GM19328 (cell line): ENCODE measurements at regions not wholly inside any gene's neighbourhood (a gene's known extent, or its start where the extent isn't known, plus 50 kb on each side); places are given as distances from the start of the nearest gene placed in this dataset.

ENCODE experiments used
- ATAC-seq: cut with Tn5 transposase; IDR thresholded peaks from one replicate; pipeline ENCODE4 v1.9.1; 2021; ENCODE audit warnings: mild to moderate bottlenecking, moderate library complexity; ENCODE audit not compliant: unreplicated experiment

DNA sequence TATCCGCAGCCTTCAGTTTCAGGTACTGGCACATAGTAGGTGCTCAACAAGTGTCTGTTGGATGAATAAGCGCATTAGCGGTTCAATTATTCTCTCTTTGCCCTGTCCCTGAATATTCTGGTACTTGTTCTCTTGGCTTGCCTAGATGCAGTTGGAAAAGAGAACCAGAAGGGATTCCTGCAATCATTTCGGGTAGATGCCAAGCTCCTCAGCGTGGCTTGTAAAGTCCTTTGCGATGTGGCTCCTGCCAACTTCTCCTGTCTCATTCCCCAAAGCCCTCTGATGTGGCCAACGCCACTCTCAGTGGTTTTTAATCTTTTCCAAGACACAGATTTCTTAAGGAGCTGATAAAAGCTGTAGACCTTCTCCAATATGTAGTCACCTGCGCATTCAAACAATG, 230.3 kb downstream of the SUDS3 start:
- no peak for ATAC-seq

DNA sequence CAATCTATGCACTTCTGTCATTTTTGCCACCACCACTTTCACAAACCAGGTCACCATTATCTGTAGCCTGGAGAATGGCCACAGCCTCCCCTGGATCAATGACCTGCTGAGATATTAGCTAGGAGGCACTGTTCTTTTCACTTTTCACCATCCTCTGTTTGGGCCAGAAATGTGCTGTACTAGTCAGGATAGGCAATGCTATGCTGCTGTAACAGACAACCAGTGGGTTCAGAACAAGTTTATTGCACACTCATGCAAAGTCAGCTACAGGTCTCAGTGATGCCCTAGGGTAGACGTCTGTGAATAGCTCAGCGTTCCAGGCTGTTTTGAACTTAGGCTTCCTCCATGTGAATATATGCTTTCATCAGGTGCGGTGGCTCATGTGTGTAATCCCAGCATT, 231.5 kb downstream of the SUDS3 start:
- no peak for ATAC-seq

DNA sequence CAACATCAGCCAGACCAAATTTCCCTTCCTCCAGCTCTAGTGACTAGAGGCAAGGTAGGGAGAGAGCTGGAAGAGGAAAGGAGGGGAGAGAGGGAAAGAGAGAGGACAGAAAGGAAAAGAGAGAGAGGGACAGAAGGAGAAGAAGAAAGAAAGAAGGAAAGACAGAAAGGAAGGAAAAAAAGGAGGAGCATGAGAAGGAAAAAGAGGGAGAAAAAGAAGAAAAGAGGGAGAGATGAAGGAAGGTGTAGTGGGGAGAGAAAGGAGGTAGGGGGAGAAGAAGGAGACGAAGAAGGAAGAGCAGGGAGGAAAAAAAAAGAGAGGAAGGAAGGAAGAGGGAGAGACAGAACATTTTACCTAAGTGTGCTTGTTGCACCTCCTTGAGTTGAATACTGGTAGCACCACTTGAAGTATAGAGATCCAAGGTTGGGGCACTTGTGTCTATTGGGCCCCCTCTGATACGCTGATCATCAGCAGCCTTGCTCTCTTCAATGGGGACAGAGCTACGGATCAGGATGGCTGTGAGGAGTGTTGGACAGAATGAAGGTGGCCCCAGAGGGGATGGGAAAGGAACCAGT, 232.5 kb downstream of the SUDS3 start:
- no peak for ATAC-seq

DNA sequence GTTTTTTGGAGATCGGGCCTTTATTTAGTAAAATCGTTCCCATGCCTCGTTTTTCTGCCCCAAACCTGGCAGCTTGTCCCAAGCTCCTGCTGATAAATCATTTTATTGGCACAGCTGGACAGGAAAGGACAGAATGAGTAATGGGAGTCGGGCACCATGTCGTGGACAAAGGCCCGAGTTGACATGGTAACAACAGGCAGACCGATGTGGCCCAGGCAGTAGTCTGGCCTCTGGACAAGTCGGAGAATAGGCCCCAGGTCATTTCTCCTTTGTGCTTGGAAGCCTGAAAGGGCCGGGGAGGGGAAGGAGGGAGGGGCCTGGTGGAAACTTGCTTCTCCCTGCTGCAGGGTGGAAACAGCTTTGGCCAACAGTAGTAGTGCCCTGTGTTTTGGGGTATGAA, 234.9 kb downstream of the SUDS3 start:
- ATAC-seq, result no peak

- no peak for ATAC-seq
Observed at GRCh38 chr12:118611770-118612169, 235.4 kb downstream of the SUDS3 start.

DNA sequence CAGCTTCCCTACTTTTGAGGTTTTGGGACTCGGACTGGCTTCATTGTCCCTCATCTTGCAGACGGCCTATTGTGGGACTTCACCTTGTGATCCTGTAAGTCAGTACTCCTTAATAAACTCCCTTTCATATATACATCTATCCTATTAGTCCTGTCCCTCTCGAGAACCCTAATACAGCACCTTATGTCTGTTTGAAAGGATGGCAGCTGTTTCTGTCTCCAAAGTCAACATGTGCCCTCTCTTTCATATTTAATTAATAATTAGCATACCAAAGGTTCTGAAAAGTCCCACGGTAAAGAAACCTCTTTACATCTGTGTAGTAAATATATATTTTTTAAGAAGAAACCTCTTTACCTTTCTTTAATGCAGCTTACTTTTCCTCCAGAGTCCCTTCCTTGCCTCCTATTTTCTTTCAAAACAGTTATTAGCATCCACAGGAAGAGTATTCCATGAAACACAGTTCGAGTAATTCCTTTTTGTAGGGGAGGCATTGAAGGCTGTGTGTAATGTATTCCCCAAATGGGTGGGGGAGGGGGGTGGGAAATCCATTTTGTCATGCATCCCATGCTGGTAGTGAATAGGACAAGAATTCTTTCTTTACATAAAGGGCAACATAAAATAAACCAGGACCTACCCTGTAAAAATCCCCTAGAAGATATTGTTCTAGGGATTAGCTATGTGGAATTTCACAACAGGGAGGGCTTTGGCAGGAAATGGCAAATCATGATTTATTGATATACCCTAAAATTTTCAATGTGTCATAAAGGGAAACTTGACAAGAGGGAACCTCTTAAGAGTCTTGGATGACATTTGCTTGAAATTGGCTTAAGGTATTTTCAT, 241.5 kb downstream of the SUDS3 start:
- ATAC-seq, result no peak

GRCh38 chr12:118618695-118619094, 242.3 kb downstream of the SUDS3 start:
- ATAC-seq, result no peak

DNA sequence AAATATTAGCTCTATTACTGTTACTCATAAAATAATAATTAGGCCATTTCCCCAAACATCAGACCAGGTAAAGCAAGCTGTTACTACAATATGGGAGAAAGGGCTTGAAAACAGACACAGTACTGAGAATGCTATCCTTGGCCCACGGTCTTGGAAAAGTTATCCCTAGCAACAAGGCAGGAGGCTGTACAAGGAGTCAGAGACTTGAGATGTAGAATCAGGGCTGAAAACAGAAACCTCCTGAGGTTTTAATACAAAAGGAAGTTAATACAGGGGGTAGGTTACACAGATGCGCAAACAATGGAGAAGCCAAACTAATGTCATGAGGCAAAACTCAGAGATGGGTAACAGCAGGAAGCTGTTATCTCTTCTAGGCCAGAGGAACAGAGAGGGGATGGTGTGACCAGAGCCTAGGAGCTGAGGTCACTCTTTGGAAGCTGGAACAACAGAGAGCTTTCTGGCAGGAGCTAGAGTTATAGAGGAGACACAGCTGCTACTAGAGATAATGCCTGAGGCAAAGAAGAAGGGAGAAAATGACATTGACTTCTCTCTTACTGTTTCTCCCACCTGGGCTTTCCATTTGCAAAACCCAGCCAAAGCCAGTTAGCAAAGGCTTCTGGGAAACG, 248.8 kb downstream of the SUDS3 start:
- no peak for ATAC-seq

GRCh38 chr12:118633071-118633470, 256.7 kb downstream of the SUDS3 start:
- ATAC-seq, result no peak

DNA sequence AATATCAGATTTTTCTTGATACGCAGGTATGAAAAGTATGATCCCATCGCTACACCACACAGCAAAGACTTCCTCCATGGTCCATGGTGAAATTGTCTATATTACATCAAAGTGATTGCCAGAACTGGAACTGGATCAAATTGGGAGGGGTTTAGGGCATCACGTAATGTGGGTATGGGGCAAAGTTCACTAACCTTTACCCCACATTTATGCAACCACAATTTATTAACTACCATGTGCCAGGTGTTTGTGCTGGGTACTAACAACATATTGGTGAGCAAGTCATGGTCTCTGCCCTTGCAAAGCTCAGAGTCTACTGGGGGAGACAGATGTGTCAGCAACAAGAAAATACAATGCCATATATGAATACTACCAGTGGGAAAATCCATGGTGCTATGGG, 258.9 kb downstream of the SUDS3 start:
- ATAC-seq, result no peak

GRCh38 chr12:118637767-118638370, 261.5 kb downstream of the SUDS3 start:
- no peak for ATAC-seq

GRCh38 chr12:118641249-118641648, 264.9 kb downstream of the SUDS3 start:
- ATAC-seq, result no peak

- ATAC-seq, result no peak
Observed at GRCh38 chr12:118645219-118645618, 268.9 kb downstream of the SUDS3 start.

DNA sequence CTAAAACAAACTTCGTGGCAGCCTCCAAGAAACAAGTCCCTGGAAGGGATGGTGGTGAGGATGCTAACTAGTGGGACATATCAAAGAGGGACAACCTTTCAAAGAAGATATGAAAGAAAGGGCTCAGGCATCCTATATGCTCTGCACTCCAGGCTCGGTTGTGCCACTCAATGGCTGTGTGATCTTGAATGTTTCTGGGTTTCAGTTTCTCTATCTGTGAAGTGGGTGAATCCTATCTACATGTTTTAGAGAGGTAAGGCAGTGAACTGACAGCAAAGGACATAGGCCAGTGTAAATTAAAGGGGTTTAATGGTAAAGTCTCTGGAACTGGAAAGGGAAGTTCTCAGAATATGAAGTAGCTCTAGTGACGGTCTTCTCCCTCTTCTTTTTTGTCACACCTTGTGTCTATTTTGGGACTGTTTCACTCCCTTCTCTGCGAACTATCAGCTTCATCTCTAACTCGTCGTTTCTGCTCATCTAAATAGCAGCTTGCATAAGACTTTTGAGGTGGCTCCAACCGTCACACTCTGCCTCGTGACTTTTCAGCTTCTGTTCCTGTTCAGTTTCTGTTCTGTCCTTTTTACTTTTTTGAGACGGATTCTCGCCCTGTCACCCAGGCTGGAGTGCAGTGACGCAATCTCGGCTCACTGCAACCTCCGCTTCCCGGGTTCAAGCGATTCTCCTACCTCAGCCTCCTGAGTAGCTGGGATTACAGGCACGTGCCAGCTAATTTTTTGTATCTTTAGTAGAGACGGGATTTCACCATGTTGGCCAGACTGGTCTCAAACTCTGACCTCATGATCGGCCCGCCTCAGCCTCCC, 273.6 kb downstream of the SUDS3 start:
- no peak for ATAC-seq

DNA sequence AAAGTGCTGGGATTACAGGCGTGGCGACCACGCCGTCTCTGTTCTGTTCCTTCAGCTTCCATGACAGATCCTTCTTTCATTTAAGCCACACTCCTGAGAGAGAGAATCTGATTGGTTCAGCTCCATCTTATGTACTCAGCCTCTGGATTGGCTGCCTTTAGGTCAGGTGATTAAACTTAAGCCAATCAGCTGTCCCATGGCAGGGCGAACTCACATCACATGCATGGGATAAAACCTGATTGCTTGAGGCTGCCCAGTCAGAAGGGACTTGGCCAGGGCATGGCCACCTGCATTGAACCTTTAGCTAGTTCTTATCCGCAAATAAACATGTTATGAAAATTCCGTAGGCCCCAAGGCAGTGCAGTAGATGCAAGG, 274.2 kb downstream of the SUDS3 start:
- ATAC-seq, result no peak

- no peak for ATAC-seq
Observed at GRCh38 chr12:118651487-118651886, 275.1 kb downstream of the SUDS3 start.

DNA sequence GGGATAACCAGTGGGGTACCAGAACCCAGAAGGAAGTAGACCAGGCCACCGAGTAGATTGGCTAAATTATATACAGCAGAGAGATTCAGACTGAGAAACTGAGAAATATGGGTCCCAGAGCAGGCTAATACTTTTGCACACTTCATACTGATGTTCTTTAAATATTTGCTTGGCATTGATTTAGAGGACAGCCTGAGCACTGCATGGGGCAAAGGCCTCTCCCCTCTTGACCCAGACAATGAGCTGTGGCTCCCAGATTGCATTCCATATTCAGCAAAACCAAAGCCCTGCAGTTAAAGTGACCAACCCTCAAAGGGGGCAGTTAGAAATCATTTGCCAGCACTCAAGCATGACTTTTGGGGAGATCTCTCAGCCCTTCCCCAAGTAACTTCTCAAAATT, 279.2 kb downstream of the SUDS3 start:
- no peak for ATAC-seq

DNA sequence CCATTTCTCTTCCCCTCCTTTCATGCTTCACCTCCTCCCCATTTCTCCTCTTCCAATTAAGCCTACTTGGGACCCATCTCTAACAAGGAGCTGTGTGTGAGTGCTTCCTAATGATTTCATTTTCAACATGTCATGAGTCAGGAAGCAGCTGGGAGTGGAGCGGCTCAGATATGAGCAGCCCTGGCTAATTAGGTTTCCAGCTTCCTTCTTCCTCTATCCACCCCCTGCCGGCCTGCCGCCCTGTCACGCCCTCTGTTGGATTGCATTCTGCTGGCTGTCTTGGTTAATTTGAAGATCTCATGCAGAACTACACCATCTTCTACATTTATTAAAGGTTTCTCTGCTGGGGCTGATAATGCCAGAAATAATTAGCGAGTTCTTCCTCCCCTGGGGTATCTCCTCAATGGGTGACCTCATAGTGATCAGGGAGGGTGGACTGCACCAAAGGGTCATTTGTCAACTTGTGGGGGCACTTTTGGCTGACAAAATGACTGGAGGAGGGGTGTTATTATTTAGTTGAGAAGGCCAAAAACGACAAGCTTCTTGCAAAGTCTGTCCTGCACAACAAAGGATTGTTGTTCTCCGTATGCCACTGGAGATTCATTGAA, 300.9 kb upstream of the SRRM4 start:
- no peak for ATAC-seq

DNA sequence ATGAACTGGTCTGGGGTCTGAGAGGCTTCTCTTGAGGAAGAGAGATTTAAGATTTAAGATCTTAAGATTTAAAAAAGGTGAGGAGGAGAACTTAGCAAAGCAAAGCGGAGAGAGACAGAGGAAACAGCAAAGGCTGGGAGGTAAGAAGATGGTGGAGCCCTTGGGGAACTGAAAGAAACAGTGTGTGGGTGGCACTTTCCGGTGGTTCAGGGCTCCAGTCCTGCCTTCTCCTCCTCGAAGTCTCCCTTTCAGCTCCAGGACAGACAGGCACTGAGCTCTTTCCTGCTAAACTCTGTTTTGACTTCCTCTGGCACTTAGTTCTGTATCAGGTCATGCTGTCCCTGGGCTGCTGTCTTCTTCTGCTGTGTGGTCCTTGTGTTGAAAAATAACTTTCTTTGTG, 298.7 kb upstream of the SRRM4 start:
- peak; percentile 67 for ATAC-seq

DNA sequence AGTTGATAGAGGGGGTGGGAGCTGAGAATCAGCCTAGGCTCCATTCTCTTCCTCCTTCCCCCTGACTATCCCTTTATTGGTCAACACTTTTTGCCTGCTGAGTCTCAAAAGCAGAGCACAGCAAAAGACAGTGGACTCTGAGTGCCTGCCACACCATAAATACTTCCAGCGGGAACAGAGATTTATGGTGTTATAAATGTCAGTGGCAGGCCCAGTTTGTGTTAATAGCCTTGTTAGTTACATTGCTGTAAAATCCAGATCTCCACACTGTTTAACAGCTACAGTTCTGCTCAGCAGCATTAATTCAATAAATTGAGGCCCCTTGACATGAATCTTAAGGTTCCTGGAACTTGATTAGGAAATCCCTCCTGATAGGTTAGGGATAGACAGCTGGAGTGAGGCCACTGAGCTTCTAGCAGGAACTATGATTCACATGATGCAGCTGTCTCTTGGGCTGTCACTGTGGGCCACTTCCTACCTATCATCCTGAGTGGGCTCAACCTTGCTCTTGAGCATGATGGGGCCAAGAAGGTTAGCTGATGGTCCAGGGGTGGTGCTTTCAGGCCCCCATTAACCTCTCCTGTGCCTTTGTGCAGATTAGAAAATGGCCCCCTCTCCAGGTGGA, 295.2 kb upstream of the SRRM4 start:
- no peak for ATAC-seq
